Endodermal cell (in vitro differentiated cells): ENCODE measurements at regions not wholly inside any gene's neighbourhood (a gene's known extent, or its start where the extent isn't known, plus 50 kb on each side); places are given as distances from the start of the nearest gene placed in this dataset.

Source experiments
- DNase-seq: peaks from one replicate; pipeline ENCODE4 v3.0.0-alpha.2; 2017
- H3K27ac ChIP-seq: 2 replicates; pipeline ENCODE4 v1.5.1; 2013; ENCODE audit warnings: mild to moderate bottlenecking, low read depth, low read length, moderate library complexity
- H3K27me3 ChIP-seq: 2 replicates; pipeline ENCODE4 v1.6.1; 2013; ENCODE audit warnings: mild to moderate bottlenecking, low read length, moderate library complexity; ENCODE audit not compliant: insufficient read depth, control insufficient read depth, poor library complexity, severe bottlenecking
- H3K36me3 ChIP-seq: 2 replicates; pipeline ENCODE4 v1.7.0; 2013; ENCODE audit warnings: mild to moderate bottlenecking, low read length, moderate library complexity; ENCODE audit not compliant: control insufficient read depth, insufficient read depth
- H3K4me1 ChIP-seq: one replicate; pipeline ENCODE4 v1.7.0; 2013; ENCODE audit warnings: low read length; ENCODE audit not compliant: control insufficient read depth, insufficient read depth
- H3K4me3 ChIP-seq: 2 replicates; pipeline ENCODE4 v1.5.1; 2013; ENCODE audit warnings: mild to moderate bottlenecking, low read length, moderate library complexity
- H3K9ac ChIP-seq: 2 replicates; pipeline ENCODE4 v1.6.1; 2013; ENCODE audit warnings: mild to moderate bottlenecking, low read length, moderate library complexity; ENCODE audit not compliant: poor library complexity, severe bottlenecking; ENCODE audit errors: extremely low read depth
- H3K9me3 ChIP-seq: 2 replicates; pipeline ENCODE4 v1.6.1; 2013; ENCODE audit warnings: mild to moderate bottlenecking, low read length, moderate library complexity; ENCODE audit not compliant: control insufficient read depth
- H3K27ac Mint-ChIP-seq: 2 replicates; pipeline ENCODE4 v1.8.0; 2020; ENCODE audit warnings: mixed read lengths
- H3K27me3 Mint-ChIP-seq: 2 replicates; pipeline ENCODE4 v1.8.0; 2021; ENCODE audit warnings: mild to moderate bottlenecking, mixed read lengths; ENCODE audit not compliant: insufficient read depth
- H3K36me3 Mint-ChIP-seq: 2 replicates; pipeline ENCODE4 v1.8.0; 2020; ENCODE audit warnings: low read depth, mixed read lengths
- H3K4me1 Mint-ChIP-seq: 2 replicates; pipeline ENCODE4 v1.8.0; 2020; ENCODE audit warnings: mixed read lengths
- H3K4me3 Mint-ChIP-seq: 2 replicates; pipeline ENCODE4 v1.8.0; 2020; ENCODE audit warnings: mild to moderate bottlenecking, moderate library complexity, mixed read lengths
- H3K9me3 Mint-ChIP-seq: 2 replicates; pipeline ENCODE4 v1.8.0; 2020; ENCODE audit warnings: mild to moderate bottlenecking, mixed read lengths
- CTCF ChIP-seq: fragments of 200-600 bp; sonication (generic); conservative IDR thresholded peaks from 2 replicates; pipeline ENCODE4 v1.5.0; 2021; ENCODE audit warnings: antibody characterized with exemption, mild to moderate bottlenecking
- WGBS, 2 experiments: methylation state at CpG; one replicate each; pipeline versions ENCODE4 v1.1.5 to v1.1.7; 2013; ENCODE audit warnings: missing lambda C conversion rate in 2 of 2, mixed read lengths in 1 of 2; ENCODE audit not compliant: insufficient coverage in 1 of 2, insufficient read length in 1 of 2; 5-methylcytosine and 5-hydroxymethylcytosine counted together

GRCh38 chr6:23435126-23435525, 690.9 kb upstream of the NRSN1 start:
- Mint-ChIP-seq H3K4me3 (no peak overlapping the region), H3K4me1 (no peaks in the 10 kb centered on the region), H3K36me3 (no peaks in the 10 kb centered on the region), H3K27ac (no peak overlapping the region), H3K9me3 (peaks cover 6% of the 10 kb centered on the region), H3K27me3 (no peaks in the 10 kb centered on the region)
- Histone ChIP-seq H3K9ac (no peak overlapping the region), H3K4me1 (no peaks in the 10 kb centered on the region), H3K27me3 (no peaks in the 10 kb centered on the region), H3K4me3 (no peak overlapping the region), H3K27ac (no peak overlapping the region), H3K9me3 (no peaks in the 10 kb centered on the region), H3K36me3 (no peaks in the 10 kb centered on the region)
- no peak for DNase-seq
- no peak for TF ChIP-seq CTCF
- 94 to 100% methylated on average over 1 to 2 of the region's 2 CpGs for WGBS, 2 experiments

- Histone ChIP-seq H3K4me3 (no peak overlapping the region), H3K9ac (no peak overlapping the region), H3K9me3 (no peaks in the 10 kb centered on the region), H3K27ac (no peak overlapping the region), H3K27me3 (no peaks in the 10 kb centered on the region), H3K4me1 (no peaks in the 10 kb centered on the region), H3K36me3 (no peaks in the 10 kb centered on the region)
- TF ChIP-seq CTCF = no peak
- Mint-ChIP-seq H3K4me1 (no peaks in the 10 kb centered on the region), H3K27ac (no peak overlapping the region), H3K4me3 (no peak overlapping the region), H3K36me3 (no peaks in the 10 kb centered on the region), H3K27me3 (no peaks in the 10 kb centered on the region), H3K9me3 (peaks cover 2% of the 10 kb centered on the region)
- DNase-seq = no peak
- WGBS, 2 experiments = 94 to 100% methylated on average over 1 of the region's 1 CpG
Measured at GRCh38 chr6:23435798-23436197, 690.2 kb upstream of the NRSN1 start.

- Mint-ChIP-seq H3K4me3 (no peak overlapping the region), H3K4me1 (no peaks in the 10 kb centered on the region), H3K27me3 (no peaks in the 10 kb centered on the region), H3K9me3 (no peaks in the 10 kb centered on the region), H3K27ac (no peak overlapping the region), H3K36me3 (no peaks in the 10 kb centered on the region)
- DNase-seq = no peak
- Histone ChIP-seq H3K4me3 (no peak overlapping the region), H3K27ac (no peak overlapping the region), H3K27me3 (no peaks in the 10 kb centered on the region), H3K36me3 (no peaks in the 10 kb centered on the region), H3K9me3 (no peaks in the 10 kb centered on the region), H3K9ac (no peak overlapping the region), H3K4me1 (no peaks in the 10 kb centered on the region)
- 93 to 98% methylated on average over 3 of the region's 3 CpGs for WGBS, 2 experiments
- no peak for TF ChIP-seq CTCF
Measured at GRCh38 chr6:23441808-23442461, 684.1 kb upstream of the NRSN1 start.
